ENCODE measurements at regions not wholly inside any gene's neighbourhood (a gene's known extent, or its start where the extent isn't known, plus 50 kb on each side); places are given as distances from the start of the nearest gene placed in this dataset.

DNA sequence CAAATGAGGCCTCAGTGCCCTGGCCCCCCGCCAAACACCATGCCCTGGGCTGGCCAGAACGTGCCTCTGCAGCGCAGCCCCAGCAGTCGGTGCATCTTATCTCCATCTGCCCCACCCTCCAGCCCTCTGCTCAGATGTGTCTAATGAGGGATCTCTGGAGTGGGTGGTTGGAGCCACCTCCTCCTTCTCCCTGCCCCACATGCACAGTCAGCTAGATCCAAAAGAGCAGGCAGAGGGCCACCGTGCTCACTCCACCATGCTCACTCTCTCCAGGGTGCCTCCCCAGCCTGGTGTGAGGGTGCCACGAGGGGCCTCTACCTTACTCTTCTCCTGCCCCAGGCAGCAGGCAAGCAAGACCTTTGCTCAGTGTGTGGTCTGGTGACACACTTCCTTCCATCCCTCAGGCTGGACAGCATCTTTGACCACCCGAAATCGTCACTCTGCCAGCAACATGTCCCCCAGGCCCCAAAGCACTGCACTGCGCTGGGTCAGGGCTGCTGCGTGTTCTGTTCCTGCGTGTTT lies 266.1 kb upstream of the HDAC4 start:
- intact Hi-C loops (cut with micrococcal nuclease): no loop called here
- TF ChIP-seq, protein P1, sequence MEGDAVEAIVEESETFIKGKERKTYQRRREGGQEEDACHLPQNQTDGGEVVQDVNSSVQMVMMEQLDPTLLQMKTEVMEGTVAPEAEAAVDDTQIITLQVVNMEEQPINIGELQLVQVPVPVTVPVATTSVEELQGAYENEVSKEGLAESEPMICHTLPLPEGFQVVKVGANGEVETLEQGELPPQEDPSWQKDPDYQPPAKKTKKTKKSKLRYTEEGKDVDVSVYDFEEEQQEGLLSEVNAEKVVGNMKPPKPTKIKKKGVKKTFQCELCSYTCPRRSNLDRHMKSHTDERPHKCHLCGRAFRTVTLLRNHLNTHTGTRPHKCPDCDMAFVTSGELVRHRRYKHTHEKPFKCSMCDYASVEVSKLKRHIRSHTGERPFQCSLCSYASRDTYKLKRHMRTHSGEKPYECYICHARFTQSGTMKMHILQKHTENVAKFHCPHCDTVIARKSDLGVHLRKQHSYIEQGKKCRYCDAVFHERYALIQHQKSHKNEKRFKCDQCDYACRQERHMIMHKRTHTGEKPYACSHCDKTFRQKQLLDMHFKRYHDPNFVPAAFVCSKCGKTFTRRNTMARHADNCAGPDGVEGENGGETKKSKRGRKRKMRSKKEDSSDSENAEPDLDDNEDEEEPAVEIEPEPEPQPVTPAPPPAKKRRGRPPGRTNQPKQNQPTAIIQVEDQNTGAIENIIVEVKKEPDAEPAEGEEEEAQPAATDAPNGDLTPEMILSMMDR (IDR thresholded peaks at IDR 0.05): no peak
- Histone ChIP-seq H3K9ac (ENCODE audit: insufficient read depth, low read length, poor library complexity, severe bottlenecking) (no peak overlapping the region), H3K27me3 (ENCODE audit: control insufficient read depth in 2 of 2, insufficient read depth in 2 of 2, low read length in 2 of 2) (peaks cover 0 to 3% of the 10 kb centered on the region in 2 donors), H4K20me1 (ENCODE audit: insufficient read depth, low read length) (no peaks in the 10 kb centered on the region), H3K4me2 (replicated peaks; ENCODE audit: extremely low read depth, low read length, poor library complexity, severe bottlenecking) (no peak overlapping the region), H3K9me3 (replicated peaks in 1 of 2; ENCODE audit: control insufficient read depth in 1 of 2, insufficient read depth in 1 of 2, low read length in 2 of 2) (no peaks in the 10 kb centered on the region), H3K27ac (ENCODE audit: low read depth in 1 of 2, low read length in 2 of 2) (no peak overlapping the region), H3K4me3 (replicated peaks in 1 of 3; ENCODE audit: low read depth in 2 of 3, low read length in 3 of 3) (no peak overlapping the region), H2AFZ (ENCODE audit: insufficient read depth, low read depth, low read length, poor library complexity, severe bottlenecking) (no peak overlapping the region), H3K79me2 (ENCODE audit: insufficient read depth, low read length) (no peaks in the 10 kb centered on the region), H3K4me1 (ENCODE audit: control insufficient read depth in 1 of 2, insufficient read depth in 2 of 2, low read length in 2 of 2) (no peaks in the 10 kb centered on the region), H3K36me3 (replicated peaks in 1 of 2; ENCODE audit: control insufficient read depth in 1 of 2, insufficient read depth in 2 of 2, low read length in 2 of 2) (no peaks in the 10 kb centered on the region)
- no peak for DNase-seq
- H3K4me1 Mint-ChIP-seq: peaks cover 7% of the 10 kb centered on the region
- H3K27ac Mint-ChIP-seq: peak overlapping the region in 1 of 7 donors; percentile 78
- no peak overlapping the region for H3K4me3 Mint-ChIP-seq
- WGBS (ENCODE audit: insufficient coverage): 86% methylated on average over 4 of the region's 11 CpGs
- peaks cover 0 to 2% (median 0%) of the 10 kb centered on the region in 7 donors for H3K9me3 Mint-ChIP-seq
- peaks cover 0 to 4% of the 10 kb centered on the region in 2 donors for H3K36me3 Mint-ChIP-seq
- H3K27me3 Mint-ChIP-seq (ENCODE audit: low read depth in 3 of 3): peaks cover 10 to 15% (median 15%) of the 10 kb centered on the region in 3 donors

DNA sequence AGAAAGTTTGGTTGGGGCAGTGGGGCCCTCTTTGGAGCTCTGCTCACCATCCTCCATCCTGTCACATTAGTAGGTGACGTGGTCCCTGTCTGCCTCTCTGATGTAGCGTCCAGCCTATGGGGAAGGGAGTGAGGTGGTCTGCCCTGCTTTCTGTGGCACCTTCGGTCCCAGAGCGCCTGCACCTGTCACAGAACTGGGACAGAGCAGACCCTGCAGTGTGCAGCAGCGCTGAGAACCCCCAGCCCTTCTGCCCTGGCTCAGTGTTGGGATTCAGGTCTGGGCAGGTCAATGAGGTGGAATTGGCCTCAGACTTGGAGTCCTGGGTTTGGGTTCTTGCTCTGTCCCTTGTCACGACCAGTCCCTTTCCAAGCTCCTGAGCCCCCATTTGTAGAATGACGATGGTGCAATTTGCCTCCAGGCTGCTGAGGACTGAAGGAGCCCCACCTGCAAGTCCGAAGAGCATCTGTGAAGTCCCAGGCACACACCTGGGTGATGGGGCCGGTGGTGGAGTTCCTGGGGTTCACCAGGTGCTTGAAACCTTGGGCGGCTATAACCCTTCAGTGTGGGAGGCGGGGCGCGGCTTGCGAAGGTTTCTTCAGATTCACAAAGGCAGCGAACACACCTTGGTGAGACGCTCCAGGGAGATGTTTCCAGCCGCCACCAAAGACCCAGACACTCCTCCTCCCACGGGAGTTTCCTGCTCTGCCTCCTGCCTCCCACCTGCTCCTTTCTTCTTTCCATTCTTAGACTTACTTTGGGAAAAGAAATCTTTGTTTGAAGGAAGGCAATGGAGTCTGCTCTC lies 265.4 kb upstream of the HDAC4 start:
- Mint-ChIP-seq H3K27ac (peak overlapping the region in 1 of 7 donors; percentile 78), H3K9me3 (peaks cover 0 to 2% (median 0%) of the 10 kb centered on the region in 7 donors), H3K4me1 (peaks cover 13% of the 10 kb centered on the region), H3K36me3 (peaks cover 0 to 4% of the 10 kb centered on the region in 2 donors), H3K27me3 (ENCODE audit: low read depth in 3 of 3) (peaks cover 12 to 15% (median 15%) of the 10 kb centered on the region in 3 donors), H3K4me3 (no peak overlapping the region)
- H3K79me2 ChIP-seq (ENCODE audit: insufficient read depth, low read length): no peaks in the 10 kb centered on the region
- H3K4me1 ChIP-seq (ENCODE audit: control insufficient read depth in 1 of 2, insufficient read depth in 2 of 2, low read length in 2 of 2): peaks cover 5% of the 10 kb centered on the region in 2 donors
- no peaks in the 10 kb centered on the region for H3K9me3 ChIP-seq (replicated peaks in 1 of 2; ENCODE audit: control insufficient read depth in 1 of 2, insufficient read depth in 1 of 2, low read length in 2 of 2)
- peaks cover 0 to 3% of the 10 kb centered on the region in 2 donors for H3K27me3 ChIP-seq (ENCODE audit: control insufficient read depth in 2 of 2, insufficient read depth in 2 of 2, low read length in 2 of 2)
- H3K9ac ChIP-seq (ENCODE audit: insufficient read depth, low read length, poor library complexity, severe bottlenecking): no peak overlapping the region
- WGBS (ENCODE audit: insufficient coverage): 99% methylated on average over 16 of the region's 18 CpGs
- H3K36me3 ChIP-seq (replicated peaks in 1 of 2; ENCODE audit: control insufficient read depth in 1 of 2, insufficient read depth in 2 of 2, low read length in 2 of 2): no peaks in the 10 kb centered on the region
- H2AFZ ChIP-seq (ENCODE audit: insufficient read depth, low read depth, low read length, poor library complexity, severe bottlenecking): no peak overlapping the region
- DNase-seq: no peak
- no peak overlapping the region for H3K4me2 ChIP-seq (replicated peaks; ENCODE audit: extremely low read depth, low read length, poor library complexity, severe bottlenecking)
- TF ChIP-seq, protein P1 (IDR thresholded peaks at IDR 0.05): no peak
- no peak overlapping the region for H3K4me3 ChIP-seq (replicated peaks in 1 of 3; ENCODE audit: low read depth in 2 of 3, low read length in 3 of 3)
- no peaks in the 10 kb centered on the region for H4K20me1 ChIP-seq (ENCODE audit: insufficient read depth, low read length)
- intact Hi-C loops (cut with micrococcal nuclease): no loop called here
- H3K27ac ChIP-seq (ENCODE audit: low read depth in 1 of 2, low read length in 2 of 2): no peak overlapping the region
